Mesenchymal stem cell (in vitro differentiated cells and primary cell): ENCODE measurements at regions not wholly inside any gene's neighbourhood (a gene's known extent, or its start where the extent isn't known, plus 50 kb on each side); places are given as distances from the start of the nearest gene placed in this dataset.

Source experiments
- DNase-seq: peaks from one replicate; pipeline ENCODE4 v3.0.0-alpha.2; 2013
- H2AFZ ChIP-seq: one replicate; pipeline ENCODE4 v1.6.1; 2013; ENCODE audit warnings: low read depth, mild to moderate bottlenecking, control low read depth, inconsistent platforms, low read length, moderate library complexity
- H2AK5ac ChIP-seq: 2 replicates; pipeline ENCODE4 v1.6.1; 2013; ENCODE audit warnings: low read length, moderate library complexity, mild to moderate bottlenecking, inconsistent platforms; ENCODE audit not compliant: severe bottlenecking
- H2BK120ac ChIP-seq: one replicate; pipeline ENCODE4 v1.6.1; 2013; ENCODE audit warnings: low read depth, mild to moderate bottlenecking, inconsistent platforms, low read length, moderate library complexity
- H2BK12ac ChIP-seq, 2 experiments: one replicate each; pipeline ENCODE4 v1.6.1; 2013; ENCODE audit warnings: inconsistent platforms in 2 of 2, low read length in 2 of 2, mild to moderate bottlenecking in 2 of 2, moderate library complexity in 2 of 2, control low read depth in 1 of 2
- H2BK15ac ChIP-seq: one replicate; pipeline ENCODE4 v1.6.1; 2013; ENCODE audit warnings: mild to moderate bottlenecking, low read depth, inconsistent platforms; ENCODE audit not compliant: poor library complexity, severe bottlenecking
- H2BK5ac ChIP-seq: 2 replicates; pipeline ENCODE4 v1.6.1; 2013; ENCODE audit warnings: low read depth, mild to moderate bottlenecking, low read length, control low read depth, inconsistent platforms; ENCODE audit not compliant: poor library complexity, severe bottlenecking
- H3K14ac ChIP-seq, 2 experiments: one replicate each; pipeline ENCODE4 v1.6.1; 2013; ENCODE audit warnings: inconsistent platforms in 2 of 2, low read length in 2 of 2, control low read depth in 1 of 2, mild to moderate bottlenecking in 1 of 2, moderate library complexity in 1 of 2
- H3K18ac ChIP-seq, 2 experiments: one replicate each; pipeline ENCODE4 v1.6.1; 2013; ENCODE audit warnings: inconsistent platforms in 2 of 2, low read length in 2 of 2, control low read depth in 1 of 2, low read depth in 1 of 2, mild to moderate bottlenecking in 1 of 2
- H3K23ac ChIP-seq, 2 experiments: one replicate each; pipeline ENCODE4 v1.6.1; 2013; ENCODE audit warnings: inconsistent platforms in 2 of 2, low read length in 2 of 2, mild to moderate bottlenecking in 2 of 2, moderate library complexity in 2 of 2, control low read depth in 1 of 2
- H3K27ac ChIP-seq: 2 replicates; pipeline ENCODE4 v1.5.1; 2013; ENCODE audit warnings: mild to moderate bottlenecking, moderate library complexity, low read length, control low read depth, inconsistent platforms; ENCODE audit not compliant: poor library complexity, severe bottlenecking
- H3K27me3 ChIP-seq, 2 experiments: 2 replicates each; pipeline versions ENCODE4 v1.6.1 to v1.7.0; 2013; ENCODE audit warnings: low read length in 2 of 2, mild to moderate bottlenecking in 2 of 2, moderate library complexity in 2 of 2, control low read depth in 1 of 2, inconsistent platforms in 1 of 2; ENCODE audit not compliant: control insufficient read depth in 1 of 2, insufficient read depth in 1 of 2
- H3K36me3 ChIP-seq, 2 experiments: 2 replicates each; pipeline versions ENCODE4 v1.6.1 to v1.7.0; 2013; ENCODE audit warnings: low read length in 2 of 2, control low read depth in 1 of 2, inconsistent platforms in 1 of 2, low read depth in 1 of 2, mild to moderate bottlenecking in 1 of 2; ENCODE audit not compliant: insufficient read depth in 2 of 2, control insufficient read depth in 1 of 2
- H3K4ac ChIP-seq, 2 experiments: one replicate each; pipeline ENCODE4 v1.6.1; 2013; ENCODE audit warnings: inconsistent platforms in 2 of 2, low read length in 2 of 2, mild to moderate bottlenecking in 2 of 2, moderate library complexity in 2 of 2, control low read depth in 1 of 2, low read depth in 1 of 2
- H3K4me1 ChIP-seq: 2 replicates; pipeline ENCODE4 v1.6.1; 2013; ENCODE audit warnings: low read depth, low read length, control low read depth; ENCODE audit not compliant: control insufficient read depth, insufficient read depth
- H3K4me2 ChIP-seq: 2 replicates; pipeline ENCODE4 v1.6.1; 2013; ENCODE audit warnings: low read length, mild to moderate bottlenecking, inconsistent platforms; ENCODE audit not compliant: poor library complexity, severe bottlenecking
- H3K4me3 ChIP-seq, 2 experiments: 2 replicates each; pipeline versions ENCODE4 v1.5.1 to v1.7.0; 2013; ENCODE audit warnings: low read length in 2 of 2, mild to moderate bottlenecking in 2 of 2, control low read depth in 1 of 2, low read depth in 1 of 2; ENCODE audit not compliant: insufficient read depth in 1 of 2
- H3K79me1 ChIP-seq: replicated peaks from 2 replicates; pipeline ENCODE4 v1.6.1; 2013; ENCODE audit warnings: mild to moderate bottlenecking, control low read depth, low read length, inconsistent platforms; ENCODE audit not compliant: poor library complexity, severe bottlenecking
- H3K9ac ChIP-seq: 2 replicates; pipeline ENCODE4 v1.7.0; 2013; ENCODE audit warnings: mild to moderate bottlenecking, low read length, moderate library complexity
- H3K9me3 ChIP-seq: 2 replicates; pipeline ENCODE4 v1.7.0; 2013; ENCODE audit warnings: mild to moderate bottlenecking, low read length; ENCODE audit not compliant: control insufficient read depth
- H4K8ac ChIP-seq: one replicate; pipeline ENCODE4 v1.6.1; 2013; ENCODE audit warnings: inconsistent platforms, mild to moderate bottlenecking, low read length, moderate library complexity
- H4K91ac ChIP-seq: one replicate; pipeline ENCODE4 v1.6.1; 2013; ENCODE audit warnings: mild to moderate bottlenecking, low read length, inconsistent platforms
- WGBS: methylation state at CpG from one replicate; pipeline ENCODE4 v1.1.7; 2013; ENCODE audit warnings: mixed read lengths; 5-methylcytosine and 5-hydroxymethylcytosine counted together

GRCh38 chr3:181230258-181230657 is 240.7 kb upstream of the DNAJC19 start:
- no peak for DNase-seq
- H3K27ac ChIP-seq: no peak overlapping the region
- no peak overlapping the region for H3K23ac ChIP-seq
- H2AK5ac ChIP-seq: no peak overlapping the region
- H3K4ac ChIP-seq: no peak overlapping the region
- H3K4me3 ChIP-seq: no peak overlapping the region
- H3K79me1 ChIP-seq: no peaks in the 10 kb centered on the region
- H3K9ac ChIP-seq: no peak overlapping the region
- H2BK5ac ChIP-seq: no peak overlapping the region
- no peak overlapping the region for H3K4me2 ChIP-seq
- no peaks in the 10 kb centered on the region for H3K36me3 ChIP-seq
- H2BK12ac ChIP-seq: no peak overlapping the region
- no peaks in the 10 kb centered on the region for H3K4me1 ChIP-seq
- H2BK120ac ChIP-seq: no peak overlapping the region
- 75% methylated on average over 5 of the region's 5 CpGs for WGBS
- no peak overlapping the region for H3K18ac ChIP-seq
- H3K27me3 ChIP-seq: no peaks in the 10 kb centered on the region
- H4K91ac ChIP-seq: no peak overlapping the region
- no peak overlapping the region for H2AFZ ChIP-seq
- H4K8ac ChIP-seq: no peak overlapping the region
- H3K9me3 ChIP-seq: no peaks in the 10 kb centered on the region
- no peak overlapping the region for H3K14ac ChIP-seq
- no peak overlapping the region for H2BK15ac ChIP-seq

GRCh38 chr3:181213347-181213746 is 223.8 kb upstream of the DNAJC19 start:
- H2BK15ac ChIP-seq: no peak overlapping the region
- H3K27ac ChIP-seq: no peak overlapping the region
- H2BK12ac ChIP-seq: no peak overlapping the region
- no peak overlapping the region for H2BK5ac ChIP-seq
- H3K14ac ChIP-seq: no peak overlapping the region
- no peak overlapping the region for H3K4me2 ChIP-seq
- no peak overlapping the region for H3K23ac ChIP-seq
- H3K79me1 ChIP-seq: no peaks in the 10 kb centered on the region
- no peak overlapping the region for H3K4ac ChIP-seq
- H3K4me3 ChIP-seq: no peak overlapping the region
- H3K27me3 ChIP-seq: no peaks in the 10 kb centered on the region
- no peak overlapping the region for H3K18ac ChIP-seq
- WGBS: 64% methylated on average over 1 of the region's 2 CpGs
- DNase-seq: no peak
- no peak overlapping the region for H4K91ac ChIP-seq
- H4K8ac ChIP-seq: no peak overlapping the region
- no peaks in the 10 kb centered on the region for H3K36me3 ChIP-seq
- H2BK120ac ChIP-seq: no peak overlapping the region
- no peaks in the 10 kb centered on the region for H3K4me1 ChIP-seq
- H2AK5ac ChIP-seq: no peak overlapping the region
- H3K9ac ChIP-seq: no peak overlapping the region
- no peak overlapping the region for H2AFZ ChIP-seq
- H3K9me3 ChIP-seq: no peaks in the 10 kb centered on the region

- no peak overlapping the region for H2BK120ac ChIP-seq
- no CpG with 5 or more reads among the region's 1 CpG for WGBS
- no peak overlapping the region for H2AK5ac ChIP-seq
- no peaks in the 10 kb centered on the region for H3K27me3 ChIP-seq
- H3K4me2 ChIP-seq: no peak overlapping the region
- H3K9ac ChIP-seq: no peak overlapping the region
- H3K27ac ChIP-seq: no peak overlapping the region
- no peak overlapping the region for H3K14ac ChIP-seq
- no peak overlapping the region for H4K91ac ChIP-seq
- no peak overlapping the region for H2BK15ac ChIP-seq
- H3K4ac ChIP-seq: no peak overlapping the region
- DNase-seq: no peak
- H2AFZ ChIP-seq: no peak overlapping the region
- no peak overlapping the region for H2BK12ac ChIP-seq
- no peak overlapping the region for H3K18ac ChIP-seq
- no peaks in the 10 kb centered on the region for H3K9me3 ChIP-seq
- no peak overlapping the region for H3K4me3 ChIP-seq
- no peaks in the 10 kb centered on the region for H3K79me1 ChIP-seq
- no peak overlapping the region for H4K8ac ChIP-seq
- no peak overlapping the region for H2BK5ac ChIP-seq
- H3K36me3 ChIP-seq: no peaks in the 10 kb centered on the region
- H3K23ac ChIP-seq: no peak overlapping the region
- H3K4me1 ChIP-seq: no peaks in the 10 kb centered on the region
Measured at GRCh38 chr3:181212271-181212670, 222.7 kb upstream of the DNAJC19 start.

GRCh38 chr3:181210275-181210674 is 220.7 kb upstream of the DNAJC19 start:
- DNase-seq: no peak
- Histone ChIP-seq H2BK5ac (no peak overlapping the region), H3K18ac (no peak overlapping the region), H3K4ac (no peak overlapping the region), H3K27ac (no peak overlapping the region), H2AFZ (no peak overlapping the region), H4K8ac (no peak overlapping the region), H3K23ac (no peak overlapping the region), H3K4me3 (no peak overlapping the region), H2BK12ac (no peak overlapping the region), H2AK5ac (no peak overlapping the region), H3K79me1 (no peaks in the 10 kb centered on the region), H2BK120ac (no peak overlapping the region), H3K27me3 (no peaks in the 10 kb centered on the region), H2BK15ac (no peak overlapping the region), H3K9ac (no peak overlapping the region), H3K4me2 (no peak overlapping the region), H4K91ac (no peak overlapping the region), H3K9me3 (no peaks in the 10 kb centered on the region), H3K36me3 (no peaks in the 10 kb centered on the region), H3K4me1 (no peaks in the 10 kb centered on the region), H3K14ac (no peak overlapping the region)
- no CpG with 5 or more reads among the region's 2 CpGs for WGBS
